Tibial nerve (tissue), 4 donors: ENCODE measurements at regions not wholly inside any gene's neighbourhood (a gene's known extent, or its start where the extent isn't known, plus 50 kb on each side); places are given as distances from the start of the nearest gene placed in this dataset.

ENCODE experiments used
- DNase-seq, 2 donors: peaks; one replicate each; pipeline ENCODE4 v3.0.0-alpha.2; 2019; ENCODE audit warnings: low spot score in 2 of 2
- H3K27ac ChIP-seq, 4 donors: fragments of 200-600 bp; sonication (generic) in 3 of 4; one replicate each; pipeline ENCODE4 v1.5.1; 2017 to 2019; ENCODE audit warnings: mild to moderate bottlenecking in 1 of 4
- H3K27me3 ChIP-seq, 2 donors: fragments of 200-600 bp; sonication (generic) in 1 of 2; one replicate each; pipeline versions ENCODE4 v1.5.1 to v1.6.0; 2017 to 2019
- H3K36me3 ChIP-seq, 3 donors: fragments of 200-600 bp; sonication (generic); one replicate each; pipeline ENCODE4 v1.5.1; 2018 to 2019
- H3K4me1 ChIP-seq, 4 donors: fragments of 200-600 bp; sonication (generic) in 3 of 4; one replicate each; pipeline ENCODE4 v1.5.1; 2017 to 2019
- H3K4me3 ChIP-seq, 4 donors: fragments of 200-600 bp; sonication (generic) in 3 of 4; one replicate each; pipeline ENCODE4 v1.5.1; 2017 to 2019; ENCODE audit warnings: mild to moderate bottlenecking in 1 of 4, moderate library complexity in 1 of 4
- H3K9me3 ChIP-seq, 4 donors: fragments of 200-600 bp; sonication (generic) in 3 of 4; one replicate each; pipeline ENCODE4 v1.5.1; 2017 to 2019
- EP300 ChIP-seq, 2 donors: sonication (generic); formaldehyde crosslinking; IDR thresholded peaks; one replicate each; pipeline ENCODE4 v1.6.1; 2017; ENCODE audit warnings: antibody characterized with exemption in 2 of 2, mild to moderate bottlenecking in 1 of 2
- POLR2A ChIP-seq, 2 donors: fragments of 450-650 bp; IDR thresholded peaks; one replicate each; pipeline ENCODE4 v1.6.1; 2017; ENCODE audit warnings: antibody characterized with exemption in 2 of 2, mild to moderate bottlenecking in 2 of 2, moderate library complexity in 2 of 2
- WGBS, 2 donors: methylation state at CpG; one replicate each; pipeline ENCODE4 v1.1.5; 2018; 5-methylcytosine and 5-hydroxymethylcytosine counted together
- TF ChIP-seq, protein P1 (sequence below), 5 experiments: fragments of 200-600 bp in 3 of 5; fragments of 450-650 bp in 2 of 5; sonication (generic) in 3 of 5; IDR thresholded peaks; one replicate each; pipeline ENCODE4 v1.5.1; 2016 to 2019; ENCODE audit warnings: antibody characterized with exemption in 5 of 5, mild to moderate bottlenecking in 3 of 5, moderate library complexity in 2 of 5

DNA sequence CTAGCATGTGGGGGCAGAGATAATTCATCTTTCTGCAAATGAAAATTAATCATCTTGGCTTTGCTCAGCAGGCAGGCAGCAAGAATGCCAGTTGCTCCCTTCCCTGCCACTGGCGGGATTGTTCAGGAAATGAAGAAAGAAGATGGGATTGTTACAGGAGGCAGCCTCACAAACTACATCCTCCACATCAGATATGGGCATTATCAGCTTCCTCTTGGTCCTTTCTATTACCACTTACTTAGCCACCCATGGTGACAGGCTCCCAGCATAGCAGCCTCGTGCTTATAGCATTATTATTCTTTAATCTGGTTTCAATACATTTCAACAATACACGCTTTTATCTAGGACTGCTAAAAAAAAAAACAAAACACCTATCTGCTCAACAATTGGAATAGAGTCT lies 461.6 kb upstream of the ISX start:
- TF ChIP-seq EP300 (IDR thresholded peaks at IDR 0.05) = no peak
- Histone ChIP-seq H3K4me1 (no peaks in the 10 kb centered on the region), H3K27me3 (no peaks in the 10 kb centered on the region), H3K9me3 (no peaks in the 10 kb centered on the region), H3K4me3 (no peak overlapping the region), H3K27ac (no peak overlapping the region), H3K36me3 (no peaks in the 10 kb centered on the region)
- DNase-seq = no peak
- 56 to 70% methylated on average over 3 of the region's 3 CpGs for WGBS, 2 donors

GRCh38 chr22:34608106-34608505 lies 457.9 kb upstream of the ISX start:
- 84 to 89% methylated on average over 5 of the region's 5 CpGs for WGBS, 2 donors
- H3K4me1 ChIP-seq = no peaks in the 10 kb centered on the region
- H3K9me3 ChIP-seq = no peaks in the 10 kb centered on the region
- no peak overlapping the region for H3K4me3 ChIP-seq
- H3K27me3 ChIP-seq = no peaks in the 10 kb centered on the region
- H3K27ac ChIP-seq = no peak overlapping the region
- DNase-seq = no peak
- TF ChIP-seq EP300 (IDR thresholded peaks at IDR 0.05) (no peak), POLR2A (IDR thresholded peaks at IDR 0.05) (no peak)
- TF ChIP-seq, protein P1, sequence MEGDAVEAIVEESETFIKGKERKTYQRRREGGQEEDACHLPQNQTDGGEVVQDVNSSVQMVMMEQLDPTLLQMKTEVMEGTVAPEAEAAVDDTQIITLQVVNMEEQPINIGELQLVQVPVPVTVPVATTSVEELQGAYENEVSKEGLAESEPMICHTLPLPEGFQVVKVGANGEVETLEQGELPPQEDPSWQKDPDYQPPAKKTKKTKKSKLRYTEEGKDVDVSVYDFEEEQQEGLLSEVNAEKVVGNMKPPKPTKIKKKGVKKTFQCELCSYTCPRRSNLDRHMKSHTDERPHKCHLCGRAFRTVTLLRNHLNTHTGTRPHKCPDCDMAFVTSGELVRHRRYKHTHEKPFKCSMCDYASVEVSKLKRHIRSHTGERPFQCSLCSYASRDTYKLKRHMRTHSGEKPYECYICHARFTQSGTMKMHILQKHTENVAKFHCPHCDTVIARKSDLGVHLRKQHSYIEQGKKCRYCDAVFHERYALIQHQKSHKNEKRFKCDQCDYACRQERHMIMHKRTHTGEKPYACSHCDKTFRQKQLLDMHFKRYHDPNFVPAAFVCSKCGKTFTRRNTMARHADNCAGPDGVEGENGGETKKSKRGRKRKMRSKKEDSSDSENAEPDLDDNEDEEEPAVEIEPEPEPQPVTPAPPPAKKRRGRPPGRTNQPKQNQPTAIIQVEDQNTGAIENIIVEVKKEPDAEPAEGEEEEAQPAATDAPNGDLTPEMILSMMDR (IDR thresholded peaks at IDR 0.05) = no peak
- no peaks in the 10 kb centered on the region for H3K36me3 ChIP-seq

- TF ChIP-seq POLR2A (IDR thresholded peaks at IDR 0.05) = no peak
- TF ChIP-seq, protein P1 (IDR thresholded peaks at IDR 0.05) = no peak
- no peak for TF ChIP-seq EP300 (IDR thresholded peaks at IDR 0.05)
- Histone ChIP-seq H3K9me3 (no peaks in the 10 kb centered on the region), H3K27me3 (no peaks in the 10 kb centered on the region), H3K27ac (no peak overlapping the region), H3K36me3 (no peaks in the 10 kb centered on the region), H3K4me3 (no peak overlapping the region), H3K4me1 (no peaks in the 10 kb centered on the region)
- no peak for DNase-seq
- whole genome bisulfite sequencing, 2 donors = 35 to 45% methylated on average over 1 of the region's 1 CpG
Observed at GRCh38 chr22:34608540-34609115, 457.3 kb upstream of the ISX start.

GRCh38 chr22:34609646-34610045 lies 456.3 kb upstream of the ISX start:
- no peaks in the 10 kb centered on the region for H3K27me3 ChIP-seq
- TF ChIP-seq POLR2A (IDR thresholded peaks at IDR 0.05) = no peak
- TF ChIP-seq EP300 (IDR thresholded peaks at IDR 0.05) = no peak
- TF ChIP-seq, protein P1 (IDR thresholded peaks at IDR 0.05) = no peak
- H3K4me1 ChIP-seq = no peaks in the 10 kb centered on the region
- no peaks in the 10 kb centered on the region for H3K36me3 ChIP-seq
- no peak overlapping the region for H3K27ac ChIP-seq
- DNase-seq = no peak
- H3K4me3 ChIP-seq = no peak overlapping the region
- H3K9me3 ChIP-seq = no peaks in the 10 kb centered on the region
- WGBS, 2 donors = 87 to 92% methylated on average over 5 of the region's 5 CpGs

GRCh38 chr22:34620161-34620560 lies 445.8 kb upstream of the ISX start:
- no peaks in the 10 kb centered on the region for H3K4me1 ChIP-seq
- H3K9me3 ChIP-seq = peaks cover 0 to 3% (median 0%) of the 10 kb centered on the region in 4 donors
- H3K27me3 ChIP-seq = no peaks in the 10 kb centered on the region
- no peak overlapping the region for H3K27ac ChIP-seq
- TF ChIP-seq EP300 (IDR thresholded peaks at IDR 0.05) (no peak), POLR2A (IDR thresholded peaks at IDR 0.05) (no peak)
- TF ChIP-seq, protein P1 (IDR thresholded peaks at IDR 0.05) = no peak
- no peak overlapping the region for H3K4me3 ChIP-seq
- WGBS, 2 donors = 85 to 90% methylated on average over 9 of the region's 9 CpGs
- H3K36me3 ChIP-seq = no peaks in the 10 kb centered on the region
- no peak for DNase-seq

GRCh38 chr22:34620832-34621231 lies 445.1 kb upstream of the ISX start:
- Histone ChIP-seq H3K4me1 (no peaks in the 10 kb centered on the region), H3K4me3 (no peak overlapping the region), H3K36me3 (no peaks in the 10 kb centered on the region), H3K27ac (no peak overlapping the region), H3K9me3 (peaks cover 0 to 4% (median 0%) of the 10 kb centered on the region in 4 donors), H3K27me3 (no peaks in the 10 kb centered on the region)
- WGBS, 2 donors = 85 to 88% methylated on average over 8 of the region's 8 CpGs
- TF ChIP-seq, protein P1 (IDR thresholded peaks at IDR 0.05) = no peak
- TF ChIP-seq EP300 (IDR thresholded peaks at IDR 0.05) = no peak
- TF ChIP-seq POLR2A (IDR thresholded peaks at IDR 0.05) = no peak
- no peak for DNase-seq
